BLaER1 (cell line): ENCODE measurements at regions not wholly inside any gene's neighbourhood (a gene's known extent, or its start where the extent isn't known, plus 50 kb on each side); places are given as distances from the start of the nearest gene placed in this dataset.

Experiments
- H3K27ac ChIP-seq: shearing (Covaris generic); formaldehyde crosslinking; 2 replicates; pipeline ENCODE4 v1.8.1; 2022
- H3K27me3 ChIP-seq: shearing (Covaris generic); formaldehyde crosslinking; 2 replicates; pipeline ENCODE4 v1.8.1; 2022
- H3K36me3 ChIP-seq: shearing (Covaris generic); formaldehyde crosslinking; 2 replicates; pipeline ENCODE4 v1.8.1; 2022
- H3K4me1 ChIP-seq: shearing (Covaris generic); formaldehyde crosslinking; 2 replicates; pipeline ENCODE4 v1.8.1; 2022
- H3K4me2 ChIP-seq: shearing (Covaris generic); formaldehyde crosslinking; 2 replicates; pipeline ENCODE4 v1.8.1; 2022
- H3K4me3 ChIP-seq: shearing (Covaris generic); formaldehyde crosslinking; 2 replicates; pipeline ENCODE4 v1.8.1; 2022
- H3K9ac ChIP-seq: shearing (Covaris generic); formaldehyde crosslinking; 2 replicates; pipeline ENCODE4 v1.8.1; 2022
- H3K9me3 ChIP-seq: shearing (Covaris generic); formaldehyde crosslinking; 2 replicates; pipeline ENCODE4 v1.8.1; 2022
- H4K20me1 ChIP-seq: shearing (Covaris generic); formaldehyde crosslinking; 2 replicates; pipeline ENCODE4 v1.8.1; 2022
- Cebpa-rat ChIP-seq: shearing (Covaris generic); IDR thresholded peaks from 2 replicates; pipeline ENCODE4 v1.8.1; 2022

DNA sequence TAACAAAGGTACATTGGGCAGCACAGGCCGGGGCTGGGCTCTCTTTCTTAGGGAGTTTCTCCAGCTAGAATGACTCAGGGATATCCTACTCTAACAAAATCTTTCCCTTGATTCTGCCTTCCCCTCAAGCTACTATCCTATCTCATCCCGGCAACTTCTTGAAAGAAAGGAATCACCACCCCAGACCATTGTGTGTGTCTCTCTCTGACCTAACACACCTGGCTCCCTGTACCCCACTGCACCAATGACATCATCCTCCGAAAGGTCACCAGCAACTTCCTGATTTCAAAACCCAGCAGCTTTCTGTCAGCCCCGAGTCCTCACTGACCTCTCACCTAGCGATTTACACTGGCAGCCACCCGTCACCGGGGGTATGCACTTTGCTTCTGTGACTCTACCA is 72.1 kb upstream of the MAP4K4 start:
- no peak overlapping the region for H3K9ac ChIP-seq
- TF ChIP-seq Cebpa-rat = no peak
- no peaks in the 10 kb centered on the region for H4K20me1 ChIP-seq
- H3K27me3 ChIP-seq = no peaks in the 10 kb centered on the region
- H3K36me3 ChIP-seq = no peaks in the 10 kb centered on the region
- H3K4me1 ChIP-seq = peaks cover 17% of the 10 kb centered on the region
- H3K9me3 ChIP-seq = peaks cover 11% of the 10 kb centered on the region; the same call in 1 of the 2 replicates
- no peak overlapping the region for H3K4me3 ChIP-seq
- H3K4me2 ChIP-seq = no peak overlapping the region
- H3K27ac ChIP-seq = no peak overlapping the region

DNA sequence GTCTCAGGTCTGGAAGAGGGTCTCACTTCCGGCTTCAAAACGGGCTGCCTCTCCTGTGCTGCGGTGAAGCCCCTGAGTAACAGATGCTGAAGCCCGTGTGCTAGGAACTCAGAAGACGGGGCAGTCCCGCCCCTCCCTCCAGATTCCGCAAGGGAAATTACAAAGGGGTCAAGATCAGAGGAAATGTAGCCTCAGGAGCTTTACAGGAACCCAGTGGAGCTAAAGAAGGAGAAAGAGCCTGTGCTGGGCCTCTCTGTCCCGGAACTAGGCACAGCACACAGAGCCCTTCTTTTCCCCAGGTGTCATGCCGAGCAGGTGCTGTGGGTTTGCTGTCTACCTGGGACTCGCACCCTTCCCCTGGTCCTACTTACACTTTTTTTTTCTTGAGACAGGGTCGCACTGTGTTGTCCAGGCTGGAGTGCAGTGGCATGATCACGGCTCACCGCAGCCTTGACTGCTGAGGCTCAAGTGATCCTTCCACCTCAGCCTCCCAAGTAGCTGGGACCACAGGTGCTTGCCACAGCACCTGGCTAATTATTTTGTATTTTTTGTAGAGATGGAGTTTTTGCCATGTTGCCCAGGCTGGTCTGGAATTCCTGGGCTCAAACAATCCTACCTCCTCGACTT is 72.7 kb upstream of the MAP4K4 start:
- Histone ChIP-seq H3K27me3 (no peaks in the 10 kb centered on the region), H3K4me3 (no peak overlapping the region), H3K36me3 (no peaks in the 10 kb centered on the region), H3K9ac (no peak overlapping the region), H4K20me1 (no peaks in the 10 kb centered on the region), H3K4me1 (peaks cover 17% of the 10 kb centered on the region), H3K4me2 (no peak overlapping the region), H3K9me3 (peaks cover 11% of the 10 kb centered on the region; the same call in 1 of the 2 replicates), H3K27ac (no peak overlapping the region)
- no peak for TF ChIP-seq Cebpa-rat

GRCh38 chr2:101623031-101623521 is 74.4 kb upstream of the MAP4K4 start:
- no peaks in the 10 kb centered on the region for H3K36me3 ChIP-seq
- peaks cover 11% of the 10 kb centered on the region; the same call in 1 of the 2 replicates for H3K9me3 ChIP-seq
- no peak overlapping the region for H3K27ac ChIP-seq
- H3K4me2 ChIP-seq = no peak overlapping the region
- no peaks in the 10 kb centered on the region for H4K20me1 ChIP-seq
- H3K27me3 ChIP-seq = no peaks in the 10 kb centered on the region
- TF ChIP-seq Cebpa-rat = no peak
- H3K9ac ChIP-seq = no peak overlapping the region
- H3K4me1 ChIP-seq = peaks cover 12% of the 10 kb centered on the region
- H3K4me3 ChIP-seq = no peak overlapping the region

DNA sequence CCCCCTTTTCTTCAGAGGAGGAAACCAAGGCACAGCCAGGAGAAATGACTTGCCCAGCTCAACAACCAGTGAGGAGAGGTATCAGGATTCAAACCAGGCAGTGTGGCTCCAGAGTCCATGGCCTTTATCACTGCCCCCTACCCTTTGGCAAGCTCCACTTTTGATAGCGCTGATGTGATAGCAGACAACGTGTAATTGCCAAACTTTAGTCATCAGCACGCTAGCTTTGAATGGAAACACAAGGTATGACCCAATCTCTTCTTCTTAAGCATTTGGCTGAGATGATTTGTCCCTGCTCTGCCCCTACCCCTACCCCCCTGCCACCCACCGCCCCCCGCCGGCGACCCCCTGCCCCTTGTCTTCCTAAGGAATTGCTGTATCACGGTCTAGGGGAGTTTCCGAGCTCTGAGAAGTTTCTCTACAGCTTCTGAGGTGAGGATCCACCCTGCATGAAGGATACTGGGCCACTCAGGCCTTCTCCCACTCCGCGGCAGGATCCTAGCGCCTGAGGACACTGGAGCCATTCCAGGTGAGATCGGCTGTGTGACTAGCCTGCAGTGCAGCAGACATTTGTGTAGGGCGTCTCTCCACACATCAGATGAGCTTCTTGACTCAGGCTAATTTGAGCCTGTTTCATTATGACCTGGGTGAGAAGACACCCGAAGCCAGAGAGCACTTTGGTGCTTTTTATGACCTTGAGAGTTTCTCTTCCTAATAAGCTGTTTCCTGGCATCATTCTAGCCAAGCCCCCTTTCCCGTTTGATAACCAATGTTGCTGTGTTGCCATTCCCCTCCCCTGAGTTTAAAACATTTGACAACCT is 75.1 kb upstream of the MAP4K4 start:
- H4K20me1 ChIP-seq = no peaks in the 10 kb centered on the region
- no peaks in the 10 kb centered on the region for H3K36me3 ChIP-seq
- H3K4me3 ChIP-seq = no peak overlapping the region
- H3K4me2 ChIP-seq = no peak overlapping the region
- 0 out of 2 replicates have a peak, but pooled peaks cover 5% of the 10 kb centered on the region for H3K9me3 ChIP-seq
- no peak overlapping the region for H3K9ac ChIP-seq
- H3K27ac ChIP-seq = no peak overlapping the region
- H3K27me3 ChIP-seq = no peaks in the 10 kb centered on the region
- TF ChIP-seq Cebpa-rat = no peak
- peaks cover 19% of the 10 kb centered on the region for H3K4me1 ChIP-seq

GRCh38 chr2:101619191-101619591 is 78.3 kb upstream of the MAP4K4 start:
- H3K4me2 ChIP-seq = no peak overlapping the region
- no peak for TF ChIP-seq Cebpa-rat
- H4K20me1 ChIP-seq = no peaks in the 10 kb centered on the region
- H3K9ac ChIP-seq = no peak overlapping the region
- no peak overlapping the region for H3K27ac ChIP-seq
- H3K4me1 ChIP-seq = peaks cover 21% of the 10 kb centered on the region
- no peak overlapping the region for H3K4me3 ChIP-seq
- H3K36me3 ChIP-seq = no peaks in the 10 kb centered on the region
- H3K27me3 ChIP-seq = no peaks in the 10 kb centered on the region
- H3K9me3 ChIP-seq = no peaks in the 10 kb centered on the region

DNA sequence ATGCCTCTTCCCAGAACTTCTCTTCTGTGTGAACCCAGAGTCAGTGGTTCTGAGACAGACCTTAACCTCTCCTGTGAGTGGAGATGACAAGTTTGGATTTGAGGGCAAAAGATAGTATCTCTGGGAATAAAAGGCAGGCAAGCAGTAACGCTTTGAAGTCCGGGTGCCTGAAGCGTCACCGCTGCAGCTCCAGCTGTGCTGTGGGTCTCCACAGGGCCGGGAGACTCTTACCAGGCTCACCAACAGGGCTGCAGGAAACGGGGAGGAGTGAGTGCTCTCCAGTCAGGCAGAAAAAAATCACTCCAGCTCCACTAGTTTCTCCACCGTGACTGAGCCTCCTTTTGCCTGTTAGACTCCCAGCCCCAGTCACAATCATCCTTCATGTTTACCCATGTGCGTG is 79.7 kb upstream of the MAP4K4 start:
- Histone ChIP-seq H3K9me3 (no peaks in the 10 kb centered on the region), H3K9ac (no peak overlapping the region), H3K4me2 (peak overlapping the region; percentile 38), H3K4me3 (no peak overlapping the region), H3K27me3 (no peaks in the 10 kb centered on the region), H4K20me1 (no peaks in the 10 kb centered on the region), H3K4me1 (peaks cover 15% of the 10 kb centered on the region), H3K36me3 (no peaks in the 10 kb centered on the region), H3K27ac (no peak overlapping the region)
- no peak for TF ChIP-seq Cebpa-rat

DNA sequence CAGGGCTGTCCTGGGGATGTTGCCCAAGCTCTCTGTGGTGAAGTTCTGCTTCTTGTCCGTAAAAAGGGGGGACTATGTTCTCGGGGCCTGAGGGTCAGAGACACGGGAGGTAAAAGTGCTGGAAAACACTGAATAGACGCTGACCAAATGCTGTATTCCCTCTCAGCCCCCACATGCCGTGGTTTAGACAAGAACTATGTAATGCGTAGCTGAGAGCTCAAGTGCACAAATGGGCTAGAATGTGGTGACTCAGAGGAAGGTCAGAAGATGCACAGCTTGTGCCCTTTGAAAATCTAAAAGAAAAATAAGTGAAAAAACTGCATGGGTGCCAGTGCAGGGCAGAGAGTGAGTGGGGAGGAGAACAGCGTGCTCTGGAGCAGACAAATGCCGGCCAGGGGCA is 80.3 kb upstream of the MAP4K4 start:
- Histone ChIP-seq H3K4me1 (peaks cover 12% of the 10 kb centered on the region), H3K9ac (no peak overlapping the region), H3K27ac (no peak overlapping the region), H3K36me3 (no peaks in the 10 kb centered on the region), H3K4me2 (peak overlapping the region; percentile 38; the same call in 1 of the 2 replicates), H3K4me3 (no peak overlapping the region), H3K27me3 (no peaks in the 10 kb centered on the region), H4K20me1 (no peaks in the 10 kb centered on the region), H3K9me3 (no peaks in the 10 kb centered on the region)
- TF ChIP-seq Cebpa-rat = no peak

DNA sequence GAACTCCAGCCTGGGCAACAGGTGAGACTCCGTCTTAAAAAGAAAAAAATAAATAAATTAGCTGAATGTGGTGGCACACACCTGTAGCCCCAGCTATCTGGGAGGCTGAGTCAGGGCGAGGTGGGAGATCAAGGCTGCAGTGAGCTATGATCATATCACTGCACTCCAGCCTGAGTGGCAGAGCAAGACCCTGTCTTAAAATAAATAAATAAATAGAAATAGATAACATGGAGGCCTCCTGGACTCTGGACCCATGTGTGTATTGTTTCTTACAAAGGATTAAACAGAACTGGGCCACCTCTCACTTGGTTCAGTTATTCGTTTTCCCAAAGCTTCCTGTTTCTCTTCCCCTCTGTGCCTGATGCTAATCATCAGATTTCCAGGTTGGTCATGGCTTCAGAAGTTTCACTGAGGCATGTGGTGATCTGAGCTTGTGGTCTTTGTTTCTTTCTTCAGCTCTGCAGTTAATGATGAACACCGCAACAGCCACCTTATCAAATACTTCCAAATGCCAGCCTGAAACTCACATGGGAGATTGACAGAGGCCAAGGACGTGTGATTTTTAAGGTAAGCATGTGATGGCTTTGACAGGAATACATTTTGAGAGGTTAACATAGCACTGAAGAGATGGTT is 83.3 kb upstream of the MAP4K4 start:
- Histone ChIP-seq H4K20me1 (no peaks in the 10 kb centered on the region), H3K27ac (no peak overlapping the region), H3K4me1 (peaks cover 12% of the 10 kb centered on the region), H3K27me3 (no peaks in the 10 kb centered on the region), H3K4me2 (no peak overlapping the region), H3K9ac (no peak overlapping the region), H3K36me3 (no peaks in the 10 kb centered on the region), H3K9me3 (peaks cover 4% of the 10 kb centered on the region; the same call in 1 of the 2 replicates), H3K4me3 (no peak overlapping the region)
- TF ChIP-seq Cebpa-rat = no peak

GRCh38 chr2:101613056-101613704 is 84.3 kb upstream of the MAP4K4 start:
- H3K27ac ChIP-seq = no peak overlapping the region
- no peaks in the 10 kb centered on the region for H3K27me3 ChIP-seq
- TF ChIP-seq Cebpa-rat = no peak
- H3K4me3 ChIP-seq = no peak overlapping the region
- H3K4me2 ChIP-seq = no peak overlapping the region
- no peaks in the 10 kb centered on the region for H3K36me3 ChIP-seq
- no peak overlapping the region for H3K9ac ChIP-seq
- peaks cover 10% of the 10 kb centered on the region for H3K4me1 ChIP-seq
- H4K20me1 ChIP-seq = no peaks in the 10 kb centered on the region
- peaks cover 4% of the 10 kb centered on the region; the same call in 1 of the 2 replicates for H3K9me3 ChIP-seq
